Pancreas (tissue), 10 donors: ENCODE measurements at regions not wholly inside any gene's neighbourhood (a gene's known extent, or its start where the extent isn't known, plus 50 kb on each side); places are given as distances from the start of the nearest gene placed in this dataset.
"Not testable (repeated sequence)": the region's sequence is repeated elsewhere in the genome, so short reads cannot be mapped to it uniquely, and the experiment has no call there.

ENCODE experiments used
- ATAC-seq, 4 donors: fragments of 200-7000 bp; cut with Tn5 transposase; one replicate each; pipeline versions ENCODE4 v1.8.0 to v1.9.1; 2020; ENCODE audit warnings: mild to moderate bottlenecking in 4 of 4, moderate library complexity in 4 of 4
- DNase-seq, 6 donors: peaks; one replicate each; pipeline ENCODE4 v3.0.0-alpha.2; 2020
- FAIRE-seq: peaks from 2 replicates; lab custom pipeline; 2012; peaks lifted over from hg19 to GRCh38; lab: Jason Lieb, UNC
- H3K27ac ChIP-seq, 4 donors: fragments of 200-600 bp; sonication (generic); 1 replicate in 3 of 4; 2 replicates in 1 of 4; pipeline versions ENCODE4 v1.5.0 to v1.8.0; 2020
- H3K27me3 ChIP-seq, 4 donors: fragments of 200-600 bp; one replicate each; pipeline ENCODE4 v1.8.0; 2021
- H3K36me3 ChIP-seq, 3 donors: fragments of 200-600 bp; sonication (generic) in 1 of 3; one replicate each; pipeline versions ENCODE4 v1.5.0 to v1.8.0; 2020 to 2021
- H3K4me1 ChIP-seq, 3 donors: fragments of 200-600 bp; one replicate each; pipeline ENCODE4 v1.8.0; 2021
- H3K4me3 ChIP-seq, 4 donors: fragments of 200-600 bp; sonication (generic) in 2 of 4; one replicate each; pipeline versions ENCODE4 v1.5.0 to v1.8.0; 2020 to 2021
- H3K9me3 ChIP-seq, 4 donors: fragments of 200-600 bp; one replicate each; pipeline ENCODE4 v1.8.0; 2021
- CTCF ChIP-seq, 4 donors: fragments of 200-600 bp; sonication (generic) in 3 of 4; IDR thresholded peaks; one replicate each; pipeline versions ENCODE4 v1.5.0 to v1.8.0; 2021; ENCODE audit warnings: antibody characterized with exemption in 4 of 4
- WGBS, 2 donors: extraction: QIAGEN DNeasy Blood & Tissue Kit; methylation state at CpG; one replicate each; pipeline ENCODE4 v1.1.7; 2013; 5-methylcytosine and 5-hydroxymethylcytosine counted together
- intact Hi-C, 3 donors: fragments of 100-400 bp; cut with DNase I; formaldehyde crosslinking; loops; one replicate each; pipeline versions ENCODE4 v1.11.1 to v1.14.2; 2022
- donor health status: healthy with polysubstance abuse.
- donor health status: DM: no; HTN: no; CAD: no; lungs with moderate emphysema.
- donor health status: DM: no; HTN: no; CAD: no.
- donor health status: control.
- donor health status: control.
- donor health status: Bipolar disorder and iron deficiency.
- donor health status: DM: yes; HTN: yes; CAD: no.
- donor health status: DM: no; HTN: no; CAD: no.
- donor health status: DM: no; HTN: no; CAD: no.
- donor health status: DM: yes; HTN: yes; CAD: no.

- intact Hi-C loops: no loop called here
- ATAC-seq (no peak), DNase-seq (no peak), FAIRE-seq (no peak)
- Histone ChIP-seq H3K36me3 (no peaks in the 10 kb centered on the region), H3K4me3 (no peak overlapping the region), H3K9me3 (no peaks in the 10 kb centered on the region), H3K27ac (no peak overlapping the region), H3K27me3 (no peaks in the 10 kb centered on the region), H3K4me1 (no peaks in the 10 kb centered on the region)
- 74 to 78% methylated on average over 3 of the region's 3 CpGs for WGBS, 2 donors
- TF ChIP-seq CTCF (IDR thresholded peaks at IDR 0.05): no peak
Measured at GRCh38 chr3:6697285-6697684, 163.6 kb upstream of the GRM7 start.

- intact Hi-C loops: no loop called here
- no peak for DNase-seq
- Histone ChIP-seq H3K27me3 (no peaks in the 10 kb centered on the region), H3K27ac (no peak overlapping the region), H3K36me3 (no peaks in the 10 kb centered on the region), H3K9me3 (no peaks in the 10 kb centered on the region), H3K4me3 (no peak overlapping the region), H3K4me1 (no peaks in the 10 kb centered on the region)
- FAIRE-seq: no peak
- WGBS, 2 donors: 69 to 74% methylated on average over 6 of the region's 6 CpGs
- TF ChIP-seq CTCF (IDR thresholded peaks at IDR 0.05): no peak
- no peak for ATAC-seq
Measured at GRCh38 chr3:6697722-6698121, 163.2 kb upstream of the GRM7 start.

- H3K36me3 ChIP-seq, H3K4me3 ChIP-seq, H3K27ac ChIP-seq, H3K9me3 ChIP-seq, DNase-seq, FAIRE-seq, ATAC-seq, H3K27me3 ChIP-seq, H3K4me1 ChIP-seq, intact Hi-C loops: not testable (repeated sequence)
- WGBS, 2 donors: 58 to 63% methylated on average over 5 of the region's 5 CpGs
Measured at GRCh38 chr3:6704817-6705216, 156.1 kb upstream of the GRM7 start.

- intact Hi-C loops: no loop called here
- Histone ChIP-seq H3K9me3 (no peaks in the 10 kb centered on the region), H3K4me3 (no peak overlapping the region), H3K27ac (no peak overlapping the region), H3K4me1 (no peaks in the 10 kb centered on the region), H3K36me3 (no peaks in the 10 kb centered on the region), H3K27me3 (no peaks in the 10 kb centered on the region)
- no peak for ATAC-seq
- TF ChIP-seq CTCF (IDR thresholded peaks at IDR 0.05): no peak
- DNase-seq: no peak
- FAIRE-seq: no peak
- WGBS, 2 donors: 39 to 43% methylated on average over 2 of the region's 2 CpGs
Measured at GRCh38 chr3:6706777-6707176, 154.1 kb upstream of the GRM7 start.

- 41 to 45% methylated on average over 6 of the region's 6 CpGs for WGBS, 2 donors
- no peaks in the 10 kb centered on the region for H3K36me3 ChIP-seq
- no peak for ATAC-seq
- no peak for TF ChIP-seq CTCF (IDR thresholded peaks at IDR 0.05)
- H3K9me3 ChIP-seq: no peaks in the 10 kb centered on the region
- no peaks in the 10 kb centered on the region for H3K4me1 ChIP-seq
- no peak for DNase-seq
- no peak for FAIRE-seq
- H3K27me3 ChIP-seq: no peaks in the 10 kb centered on the region
- no peak overlapping the region for H3K4me3 ChIP-seq
- intact Hi-C loops: no loop called here
- H3K27ac ChIP-seq: no peak overlapping the region
Measured at GRCh38 chr3:6709178-6709577, 151.7 kb upstream of the GRM7 start.

- no peak for DNase-seq
- Histone ChIP-seq H3K4me1 (no peaks in the 10 kb centered on the region), H3K4me3 (no peak overlapping the region), H3K27me3 (no peaks in the 10 kb centered on the region), H3K36me3 (no peaks in the 10 kb centered on the region), H3K9me3 (no peaks in the 10 kb centered on the region), H3K27ac (no peak overlapping the region)
- intact Hi-C loops: no loop called here
- no peak for FAIRE-seq
- ATAC-seq: no peak
- 86 to 92% methylated on average over 3 of the region's 3 CpGs for WGBS, 2 donors
- no peak for TF ChIP-seq CTCF (IDR thresholded peaks at IDR 0.05)
Measured at GRCh38 chr3:6714962-6715361, 146.0 kb upstream of the GRM7 start.
